SK-N-SH (cell line): ENCODE measurements at regions not wholly inside any gene's neighbourhood (a gene's known extent, or its start where the extent isn't known, plus 50 kb on each side); places are given as distances from the start of the nearest gene placed in this dataset.

ENCODE experiments used
- CTCF ChIA-PET: fragments of 300-600, 350-600 bp; formaldehyde crosslinking; extraction: SDS; loops from one replicate; lab custom pipeline; 2021; lab: Yijun Ruan, JAX
- POLR2A ChIA-PET: fragments of 350-600 bp; sonication (Branson Sonifier 250); formaldehyde crosslinking; extraction: SDS; loops from one replicate; lab custom pipeline; 2020; ENCODE audit warnings: antibody characterized with exemption, inconsistent platforms; lab: Yijun Ruan, JAX
- DNase-seq: peaks from one replicate; pipeline ENCODE4 v3.0.0; 2012
- H2AFZ ChIP-seq: fragments of 200-600 bp; sonication (generic); 2 replicates; pipeline ENCODE4 v1.8.1; 2016; ENCODE audit warnings: antibody characterized with exemption, mild to moderate bottlenecking, low read depth
- H3F3A ChIP-seq: fragments of 200-600 bp; sonication (generic); replicated peaks from 2 replicates; pipeline ENCODE3; 2016; ENCODE audit warnings: antibody characterized with exemption, mild to moderate bottlenecking; ENCODE audit not compliant: insufficient read depth
- H3K27ac ChIP-seq, 2 experiments: fragments of 200-500 bp in 1 of 2; fragments of 200-600 bp in 1 of 2; sonication (Bioruptor generic) in 1 of 2; sonication (generic), shearing (Covaris generic) in 1 of 2; 2 replicates each; pipeline versions ENCODE4 v1.5.1 to v1.6.1; 2014 to 2016; ENCODE audit warnings: low read depth in 2 of 2, inconsistent platforms in 1 of 2, low read length in 1 of 2, mild to moderate bottlenecking in 1 of 2, mixed read lengths in 1 of 2
- H3K27me3 ChIP-seq: fragments of 200-600 bp; sonication (generic), shearing (Covaris generic); 2 replicates; pipeline ENCODE4 v1.6.1; 2016; ENCODE audit warnings: mixed run types; ENCODE audit not compliant: insufficient read depth
- H3K36me3 ChIP-seq, 2 experiments: fragments of 200-500 bp in 1 of 2; fragments of 200-600 bp in 1 of 2; sonication (Bioruptor generic) in 1 of 2; sonication (generic) in 1 of 2; replicated peaks in 1 of 2; 2 replicates each; pipeline versions ENCODE3 to v1.5.1; 2014 to 2016; ENCODE audit warnings: low read length in 1 of 2, mild to moderate bottlenecking in 1 of 2; ENCODE audit not compliant: insufficient read depth in 2 of 2, control insufficient read depth in 1 of 2
- H3K4me1 ChIP-seq, 2 experiments: fragments of 200-500 bp in 1 of 2; fragments of 200-600 bp in 1 of 2; sonication (Bioruptor generic) in 1 of 2; sonication (generic), shearing (Covaris generic) in 1 of 2; 2 replicates each; pipeline versions ENCODE4 v1.5.1 to v1.6.1; 2014 to 2016; ENCODE audit warnings: low read depth in 1 of 2, low read length in 1 of 2, mixed run types in 1 of 2; ENCODE audit not compliant: insufficient read depth in 2 of 2, control insufficient read depth in 1 of 2
- H3K4me2 ChIP-seq: fragments of 200-600 bp; sonication (generic), shearing (Covaris generic); 2 replicates; pipeline ENCODE4 v1.6.1; 2017; ENCODE audit warnings: mixed run types
- H3K4me3 ChIP-seq, 2 experiments: fragments of 200-500 bp in 1 of 2; fragments of 200-600 bp in 1 of 2; sonication (Bioruptor generic) in 1 of 2; sonication (generic), shearing (Covaris generic) in 1 of 2; 2 replicates each; pipeline versions ENCODE4 v1.5.1 to v1.8.1; 2014 to 2016; ENCODE audit warnings: low read depth in 2 of 2, inconsistent platforms in 1 of 2, low read length in 1 of 2, mild to moderate bottlenecking in 1 of 2, mixed read lengths in 1 of 2, moderate library complexity in 1 of 2
- H3K79me2 ChIP-seq: fragments of 200-600 bp; sonication (generic); 2 replicates; pipeline ENCODE4 v1.8.1; 2017; ENCODE audit warnings: mild to moderate bottlenecking; ENCODE audit not compliant: insufficient read depth
- H3K9ac ChIP-seq: fragments of 200-600 bp; sonication (generic); 2 replicates; pipeline ENCODE4 v1.6.1; 2017; ENCODE audit warnings: mixed run types
- H3K9me2 ChIP-seq: fragments of 200-600 bp; sonication (generic); 2 replicates; pipeline ENCODE4 v1.6.1; 2017; ENCODE audit warnings: mixed run types
- H3K9me3 ChIP-seq: fragments of 200-600 bp; sonication (generic); 2 replicates; pipeline ENCODE4 v1.6.1; 2017; ENCODE audit warnings: mixed run types, mild to moderate bottlenecking, moderate library complexity
- H4K20me1 ChIP-seq: fragments of 200-600 bp; sonication (generic); 2 replicates; pipeline ENCODE4 v1.6.1; 2017; ENCODE audit warnings: mild to moderate bottlenecking, mixed run types; ENCODE audit not compliant: insufficient read depth
- CHD2 ChIP-seq: fragments of 150-350 bp; IDR thresholded peaks from 2 replicates; pipeline ENCODE4 v1.6.1; 2018; ENCODE audit warnings: low read length; ENCODE audit not compliant: partially characterized antibody
- CTCF ChIP-seq: fragments of 200-600 bp; sonication (generic); IDR thresholded peaks from 2 replicates; pipeline ENCODE4 v1.6.1; 2017; ENCODE audit warnings: antibody characterized with exemption, mild to moderate bottlenecking, moderate library complexity
- FOSL2 ChIP-seq: IDR thresholded peaks from 2 replicates; pipeline ENCODE4 v1.4.0; 2012; ENCODE audit warnings: low read depth, mild to moderate bottlenecking, moderate library complexity, borderline replicate concordance
- FOXJ3 ChIP-seq: sonication (generic); formaldehyde crosslinking; IDR thresholded peaks from 2 replicates; pipeline ENCODE4 v1.5.1; 2020; ENCODE audit warnings: mild to moderate bottlenecking, missing genetic modification reagents
- GABPA ChIP-seq: IDR thresholded peaks from 2 replicates; pipeline ENCODE4 v1.4.0; 2012; ENCODE audit warnings: low read depth, mild to moderate bottlenecking
- GATA2 ChIP-seq: sonication (generic); formaldehyde crosslinking; IDR thresholded peaks from 2 replicates; pipeline ENCODE4 v1.5.0; 2020; ENCODE audit warnings: mild to moderate bottlenecking, missing genetic modification reagents
- JUND ChIP-seq: IDR thresholded peaks from 2 replicates; pipeline ENCODE4 v1.4.0; 2012
- MAX ChIP-seq: IDR thresholded peaks from 2 replicates; pipeline ENCODE4 v1.4.0; 2012; ENCODE audit warnings: low read depth
- MEF2A ChIP-seq: IDR thresholded peaks from 2 replicates; pipeline ENCODE4 v1.4.0; 2012; ENCODE audit warnings: low read depth, borderline replicate concordance
- PBX3 ChIP-seq: IDR thresholded peaks from 2 replicates; pipeline ENCODE4; 2012
- RAD21 ChIP-seq: IDR thresholded peaks from 2 replicates; pipeline ENCODE4 v1.6.1; 2012; ENCODE audit warnings: mild to moderate bottlenecking, low read length
- RCOR1 ChIP-seq: fragments of 150-350 bp; IDR thresholded peaks from 2 replicates; pipeline ENCODE4 v1.6.1; 2017; ENCODE audit warnings: antibody characterized with exemption, low read length
- TAF1 ChIP-seq: IDR thresholded peaks from 2 replicates; pipeline ENCODE4 v1.6.1; 2012; ENCODE audit warnings: low read depth, mild to moderate bottlenecking, low read length, moderate library complexity, borderline replicate concordance
- USF1 ChIP-seq: IDR thresholded peaks from 2 replicates; pipeline ENCODE4 v1.4.0; 2012; ENCODE audit warnings: low read depth, borderline replicate concordance
- USF2 ChIP-seq: fragments of 150-350 bp; IDR thresholded peaks from 2 replicates; pipeline ENCODE4 v1.6.1; 2017; ENCODE audit warnings: antibody characterized with exemption, low read length, low read depth, borderline replicate concordance
- WGBS: methylation state at CpG from one replicate; pipeline ENCODE4 v1.1.6; 2017; ENCODE audit warnings: low lambda C conversion rate; 5-methylcytosine and 5-hydroxymethylcytosine counted together

GRCh38 chr4:8705161-8706145 is 112.9 kb downstream of the CPZ start:
- 42% methylated on average over 13 of the region's 23 CpGs for WGBS
- ChIA-PET POLR2A (no interaction called here), CTCF (interaction anchor here (0.7 to 2.2 kb wide), 4 partner anchors 17 to 212 kb away, joined by 3 to 10 read pairs (median 5); no protein-coding TSS in a partner anchor)
- Histone ChIP-seq H3K9me3 (no peaks in the 10 kb centered on the region), H3K9me2 (no peaks in the 10 kb centered on the region), H3F3A (no peaks in the 10 kb centered on the region), H2AFZ (no peak overlapping the region), H3K36me3 (no peaks in the 10 kb centered on the region), H3K4me1 (peaks cover 0 to 30% of the 10 kb centered on the region in 2 experiments; a peak in 1 of 4 replicates), H4K20me1 (no peaks in the 10 kb centered on the region), H3K9ac (no peak overlapping the region), H3K4me3 (no peak overlapping the region), H3K4me2 (no peak overlapping the region), H3K79me2 (no peaks in the 10 kb centered on the region), H3K27me3 (no peaks in the 10 kb centered on the region), H3K27ac (no peak overlapping the region; a peak in 1 of 4 replicates)
- DNase-seq, result no peak
- TF ChIP-seq TAF1 (no peak), RAD21 (no peak), JUND (no peak), PBX3 (no peak), GATA2 (CRISPR knock-in tag) (no peak), CHD2 (no peak), USF1 (no peak), FOXJ3 (CRISPR knock-in tag) (no peak), FOSL2 (no peak), GABPA (no peak), MEF2A (no peak), USF2 (no peak), MAX (no peak), CTCF (no peak), RCOR1 (no peak)
